Fibroblast of the aortic adventitia (primary cell): ENCODE measurements at regions not wholly inside any gene's neighbourhood (a gene's known extent, or its start where the extent isn't known, plus 50 kb on each side); places are given as distances from the start of the nearest gene placed in this dataset.

Source experiments
- DNase-seq: peaks from one replicate; pipeline ENCODE4 v3.0.0-alpha.2; 2010; ENCODE audit warnings: low read depth
- H3K4me3 ChIP-seq: 2 replicates; pipeline ENCODE4 v1.5.1; 2011; ENCODE audit warnings: low read depth, mild to moderate bottlenecking, control low read depth, low read length, moderate library complexity
- TF ChIP-seq, protein P1 (sequence below): IDR thresholded peaks from 2 replicates; pipeline ENCODE4 v1.5.1; 2011; ENCODE audit warnings: mild to moderate bottlenecking, low read length, control low read depth, inconsistent platforms; ENCODE audit not compliant: insufficient read depth

- no peak overlapping the region for H3K4me3 ChIP-seq
- DNase-seq, result no peak
- TF ChIP-seq, protein P1, sequence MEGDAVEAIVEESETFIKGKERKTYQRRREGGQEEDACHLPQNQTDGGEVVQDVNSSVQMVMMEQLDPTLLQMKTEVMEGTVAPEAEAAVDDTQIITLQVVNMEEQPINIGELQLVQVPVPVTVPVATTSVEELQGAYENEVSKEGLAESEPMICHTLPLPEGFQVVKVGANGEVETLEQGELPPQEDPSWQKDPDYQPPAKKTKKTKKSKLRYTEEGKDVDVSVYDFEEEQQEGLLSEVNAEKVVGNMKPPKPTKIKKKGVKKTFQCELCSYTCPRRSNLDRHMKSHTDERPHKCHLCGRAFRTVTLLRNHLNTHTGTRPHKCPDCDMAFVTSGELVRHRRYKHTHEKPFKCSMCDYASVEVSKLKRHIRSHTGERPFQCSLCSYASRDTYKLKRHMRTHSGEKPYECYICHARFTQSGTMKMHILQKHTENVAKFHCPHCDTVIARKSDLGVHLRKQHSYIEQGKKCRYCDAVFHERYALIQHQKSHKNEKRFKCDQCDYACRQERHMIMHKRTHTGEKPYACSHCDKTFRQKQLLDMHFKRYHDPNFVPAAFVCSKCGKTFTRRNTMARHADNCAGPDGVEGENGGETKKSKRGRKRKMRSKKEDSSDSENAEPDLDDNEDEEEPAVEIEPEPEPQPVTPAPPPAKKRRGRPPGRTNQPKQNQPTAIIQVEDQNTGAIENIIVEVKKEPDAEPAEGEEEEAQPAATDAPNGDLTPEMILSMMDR, result no peak
Measured at GRCh38 chr3:26100176-26100575, 310.3 kb downstream of the OXSM start.

DNA sequence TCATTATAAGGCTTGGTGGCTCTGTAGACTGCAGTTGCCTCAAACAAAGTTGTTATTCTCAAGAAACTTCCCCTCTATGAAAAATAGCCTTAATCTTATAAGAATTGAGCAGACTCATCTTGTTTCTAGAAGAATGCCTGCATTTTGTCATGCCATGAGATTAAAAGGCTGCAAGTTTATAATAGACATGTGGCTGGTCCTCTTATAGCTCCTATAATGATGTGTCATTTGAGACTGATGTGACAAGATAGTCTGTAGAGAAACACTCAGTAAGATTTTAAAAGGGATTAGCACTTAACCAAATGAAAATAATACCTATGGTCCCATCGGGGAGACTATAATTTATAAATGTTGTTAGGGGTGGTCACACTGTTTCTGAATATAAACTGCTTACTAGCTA is 312.5 kb downstream of the OXSM start:
- TF ChIP-seq, protein P1, result no peak
- DNase-seq, result no peak
- H3K4me3 ChIP-seq, result no peak overlapping the region

DNA sequence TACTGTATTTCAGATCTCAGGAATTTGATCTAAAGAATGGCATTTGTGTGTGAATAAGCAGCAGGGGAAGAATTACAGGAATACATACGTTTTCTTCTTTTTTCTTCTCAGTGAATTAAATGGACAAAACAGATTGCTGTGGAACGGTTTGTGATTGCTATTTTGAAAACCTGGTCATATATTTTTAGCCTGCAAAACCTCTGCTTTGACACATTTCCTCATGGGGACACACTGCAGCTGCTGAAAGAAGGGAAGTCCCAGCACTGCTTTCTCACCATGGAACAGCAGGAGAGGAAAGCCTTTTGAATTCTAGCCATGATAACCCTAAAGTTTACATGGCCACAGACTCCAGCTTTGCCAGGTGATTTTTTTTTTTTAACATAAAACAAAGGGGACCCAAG is 315.0 kb downstream of the OXSM start:
- H3K4me3 ChIP-seq, result no peak overlapping the region
- TF ChIP-seq, protein P1, result no peak
- DNase-seq, result no peak

DNA sequence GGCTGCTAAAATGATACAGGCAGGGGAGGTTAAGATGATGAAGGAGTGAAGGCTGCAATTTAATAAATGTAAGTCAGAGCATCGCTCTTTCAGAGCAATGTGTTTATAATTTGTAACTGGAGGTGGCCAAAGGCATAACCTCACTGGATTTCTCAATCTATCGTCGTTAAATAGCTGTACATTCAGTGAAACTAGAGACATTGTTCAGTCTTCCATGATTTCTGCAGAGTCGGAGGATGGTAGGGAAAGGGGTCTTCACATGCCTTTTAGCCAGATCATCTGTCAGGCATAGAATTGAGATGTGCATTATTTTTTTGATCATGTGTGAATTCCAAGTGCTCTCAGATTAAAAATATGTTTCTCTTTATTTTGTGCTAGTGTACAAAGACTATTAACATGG is 315.4 kb downstream of the OXSM start:
- TF ChIP-seq, protein P1, result no peak
- H3K4me3 ChIP-seq, result no peak overlapping the region
- DNase-seq, result no peak

- no peak for DNase-seq
- TF ChIP-seq, protein P1, result no peak
Measured at GRCh38 chr3:26106228-26106627, 316.3 kb downstream of the OXSM start.

DNA sequence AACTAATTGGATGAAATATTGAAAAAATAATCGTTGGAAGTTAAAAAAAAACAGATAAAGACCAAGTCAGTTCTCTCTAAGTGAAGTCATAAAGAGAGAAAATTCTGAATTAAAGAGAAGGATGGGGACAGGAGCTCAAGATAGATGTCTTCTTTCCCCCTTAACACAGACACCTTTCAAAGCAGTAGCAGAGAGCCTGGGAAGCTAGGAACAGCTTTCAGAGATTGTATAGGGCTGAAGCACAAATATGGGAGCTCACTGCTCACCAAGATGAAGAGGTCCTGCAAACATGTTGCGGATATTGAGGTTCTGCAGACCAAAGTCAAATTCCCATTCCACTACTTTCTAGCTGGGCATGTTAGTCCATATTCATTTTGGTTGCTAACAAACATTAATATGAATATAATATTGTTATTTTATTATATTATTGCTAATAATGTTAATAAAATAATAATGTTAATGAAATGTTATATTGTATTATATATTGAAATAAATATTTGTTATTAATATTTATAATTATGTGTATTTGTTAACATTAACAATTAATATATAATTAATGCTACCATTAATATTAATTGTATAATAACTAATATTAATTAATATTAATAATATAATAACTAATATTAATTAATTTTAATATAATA is 319.1 kb downstream of the OXSM start:
- TF ChIP-seq, protein P1, result no peak
- no peak overlapping the region for H3K4me3 ChIP-seq
- DNase-seq, result no peak

More at GRCh38 chr3:26106228-26106627, 316.3 kb downstream of the OXSM start:
- no peak overlapping the region for H3K4me3 ChIP-seq

GRCh38 chr3:26114851-26115250 is 325.0 kb downstream of the OXSM start:
- H3K4me3 ChIP-seq, result no peak overlapping the region
- TF ChIP-seq, protein P1, result no peak
- DNase-seq, result no peak
